ENCODE measurements at regions not wholly inside any gene's neighbourhood (a gene's known extent, or its start where the extent isn't known, plus 50 kb on each side); places are given as distances from the start of the nearest gene placed in this dataset.

DNA sequence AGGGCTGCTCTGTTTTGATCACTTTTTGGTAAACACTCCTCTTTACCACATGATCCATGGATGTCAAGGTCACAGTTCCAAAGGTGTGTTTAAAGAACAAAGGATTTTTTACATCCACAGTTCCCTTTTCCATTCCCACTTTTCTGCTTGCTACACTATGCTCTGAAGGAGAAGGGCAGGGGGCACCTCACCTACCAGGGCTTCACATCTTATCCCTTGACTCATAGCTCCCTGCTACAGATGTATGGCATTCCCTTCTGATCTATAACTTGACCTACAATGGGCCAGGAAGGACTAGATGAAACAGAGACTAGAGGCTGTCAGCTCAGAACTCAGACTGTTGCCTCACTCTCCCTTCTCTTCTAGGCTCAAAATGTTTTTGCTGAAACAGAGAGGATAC is 233.1 kb upstream of the RPS6KA3 start:
- Histone ChIP-seq H3K4me3 (ENCODE audit: low read depth, low read length) (no peak overlapping the region), H3K36me3 (ENCODE audit: control insufficient read depth, insufficient read depth, low read length) (no peaks in the 10 kb centered on the region), H3K27me3 (ENCODE audit: control insufficient read depth, insufficient read depth, low read length) (no peaks in the 10 kb centered on the region)
- DNase-seq (ENCODE audit: low read depth) = no peak
- TF ChIP-seq, protein P1, sequence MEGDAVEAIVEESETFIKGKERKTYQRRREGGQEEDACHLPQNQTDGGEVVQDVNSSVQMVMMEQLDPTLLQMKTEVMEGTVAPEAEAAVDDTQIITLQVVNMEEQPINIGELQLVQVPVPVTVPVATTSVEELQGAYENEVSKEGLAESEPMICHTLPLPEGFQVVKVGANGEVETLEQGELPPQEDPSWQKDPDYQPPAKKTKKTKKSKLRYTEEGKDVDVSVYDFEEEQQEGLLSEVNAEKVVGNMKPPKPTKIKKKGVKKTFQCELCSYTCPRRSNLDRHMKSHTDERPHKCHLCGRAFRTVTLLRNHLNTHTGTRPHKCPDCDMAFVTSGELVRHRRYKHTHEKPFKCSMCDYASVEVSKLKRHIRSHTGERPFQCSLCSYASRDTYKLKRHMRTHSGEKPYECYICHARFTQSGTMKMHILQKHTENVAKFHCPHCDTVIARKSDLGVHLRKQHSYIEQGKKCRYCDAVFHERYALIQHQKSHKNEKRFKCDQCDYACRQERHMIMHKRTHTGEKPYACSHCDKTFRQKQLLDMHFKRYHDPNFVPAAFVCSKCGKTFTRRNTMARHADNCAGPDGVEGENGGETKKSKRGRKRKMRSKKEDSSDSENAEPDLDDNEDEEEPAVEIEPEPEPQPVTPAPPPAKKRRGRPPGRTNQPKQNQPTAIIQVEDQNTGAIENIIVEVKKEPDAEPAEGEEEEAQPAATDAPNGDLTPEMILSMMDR (IDR thresholded peaks at IDR 0.05; ENCODE audit: insufficient read depth, low read length, poor library complexity, severe bottlenecking) = no peak

DNA sequence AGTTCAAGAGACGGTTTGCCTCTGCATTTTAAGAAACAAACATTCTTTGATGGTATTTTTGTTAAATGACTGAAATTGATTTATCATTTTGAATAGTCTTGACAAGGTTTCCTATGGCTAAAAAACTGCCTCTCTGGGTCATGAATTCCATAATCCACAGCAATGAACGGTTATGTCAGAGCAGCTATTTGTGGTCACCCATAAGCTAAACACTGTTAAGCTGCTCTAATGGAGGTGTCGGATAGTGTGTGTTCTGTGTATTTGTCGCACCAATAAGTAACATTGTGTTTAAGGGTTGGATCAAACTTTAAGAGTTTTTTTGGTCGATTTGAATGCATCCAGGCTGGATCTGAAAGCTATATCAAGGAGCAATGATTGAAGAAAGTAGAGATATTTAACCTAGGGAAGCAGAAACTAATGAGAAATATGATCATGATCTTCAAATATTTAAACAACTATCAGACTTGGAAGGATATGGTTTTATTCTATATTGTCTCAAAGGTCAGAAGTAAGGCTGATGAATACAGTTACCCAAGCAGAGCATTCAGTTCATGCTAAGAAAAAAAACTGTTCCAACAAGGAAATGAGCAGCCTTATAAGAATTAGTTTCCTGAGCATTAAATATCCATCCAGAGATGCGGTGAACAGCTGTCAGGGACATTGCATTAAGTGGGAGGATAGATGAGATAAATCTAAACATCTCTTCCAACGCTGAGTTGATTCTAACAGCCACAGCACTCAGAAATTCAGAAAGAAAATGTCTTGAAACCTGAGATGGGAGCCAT is 232.3 kb upstream of the RPS6KA3 start:
- Histone ChIP-seq H3K36me3 (ENCODE audit: control insufficient read depth, insufficient read depth, low read length) (no peaks in the 10 kb centered on the region), H3K27me3 (ENCODE audit: control insufficient read depth, insufficient read depth, low read length) (no peaks in the 10 kb centered on the region), H3K4me3 (ENCODE audit: low read depth, low read length) (no peak overlapping the region)
- TF ChIP-seq, protein P1 (IDR thresholded peaks at IDR 0.05; ENCODE audit: insufficient read depth, low read length, poor library complexity, severe bottlenecking) = no peak
- DNase-seq (ENCODE audit: low read depth) = no peak

DNA sequence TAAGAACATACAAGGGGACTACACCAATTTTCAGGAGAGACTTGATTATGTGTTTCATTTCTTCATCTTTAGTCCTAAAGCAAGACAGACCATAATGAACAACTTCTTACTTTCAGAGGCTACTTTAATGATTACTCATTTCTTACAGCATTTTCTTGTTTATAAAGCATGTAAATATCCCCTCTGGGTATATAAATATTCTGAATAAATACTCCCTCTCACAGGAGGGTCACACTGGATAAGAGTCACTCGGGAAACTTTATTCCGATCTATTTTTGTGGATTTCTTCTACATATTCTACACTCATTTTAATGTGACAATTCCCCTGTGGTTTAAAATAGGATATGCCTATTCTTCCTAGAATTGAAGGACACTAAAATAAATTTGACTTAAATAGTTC is 228.9 kb upstream of the RPS6KA3 start:
- H3K36me3 ChIP-seq (ENCODE audit: control insufficient read depth, insufficient read depth, low read length) = no peaks in the 10 kb centered on the region
- DNase-seq (ENCODE audit: low read depth) = no peak
- H3K27me3 ChIP-seq (ENCODE audit: control insufficient read depth, insufficient read depth, low read length) = no peaks in the 10 kb centered on the region
- TF ChIP-seq, protein P1 (IDR thresholded peaks at IDR 0.05; ENCODE audit: insufficient read depth, low read length, poor library complexity, severe bottlenecking) = no peak
- no peak overlapping the region for H3K4me3 ChIP-seq (ENCODE audit: low read depth, low read length)

DNA sequence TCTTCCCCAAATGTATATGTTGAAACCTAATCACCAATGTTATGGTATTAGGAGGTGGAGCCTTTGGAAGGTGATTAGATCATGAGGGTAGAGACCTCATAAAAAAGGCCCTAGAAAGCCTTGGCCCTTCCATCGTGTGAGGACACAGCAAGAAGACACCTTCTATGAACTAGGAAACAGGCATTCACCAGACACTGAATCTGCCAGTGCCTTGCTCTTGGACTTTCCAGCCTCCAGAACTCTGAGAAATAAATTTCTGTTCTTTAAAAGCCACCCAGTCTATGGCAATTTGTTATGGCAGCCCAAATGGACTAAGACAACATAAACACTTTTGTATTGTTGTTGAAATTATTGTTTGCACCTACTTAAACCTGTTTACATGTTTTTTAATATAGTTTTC is 221.8 kb upstream of the RPS6KA3 start:
- Histone ChIP-seq H3K27me3 (ENCODE audit: control insufficient read depth, insufficient read depth, low read length) (no peaks in the 10 kb centered on the region), H3K4me3 (ENCODE audit: low read depth, low read length) (no peak overlapping the region), H3K36me3 (ENCODE audit: control insufficient read depth, insufficient read depth, low read length) (no peaks in the 10 kb centered on the region)
- no peak for DNase-seq (ENCODE audit: low read depth)
- TF ChIP-seq, protein P1 (IDR thresholded peaks at IDR 0.05; ENCODE audit: insufficient read depth, low read length, poor library complexity, severe bottlenecking) = no peak

DNA sequence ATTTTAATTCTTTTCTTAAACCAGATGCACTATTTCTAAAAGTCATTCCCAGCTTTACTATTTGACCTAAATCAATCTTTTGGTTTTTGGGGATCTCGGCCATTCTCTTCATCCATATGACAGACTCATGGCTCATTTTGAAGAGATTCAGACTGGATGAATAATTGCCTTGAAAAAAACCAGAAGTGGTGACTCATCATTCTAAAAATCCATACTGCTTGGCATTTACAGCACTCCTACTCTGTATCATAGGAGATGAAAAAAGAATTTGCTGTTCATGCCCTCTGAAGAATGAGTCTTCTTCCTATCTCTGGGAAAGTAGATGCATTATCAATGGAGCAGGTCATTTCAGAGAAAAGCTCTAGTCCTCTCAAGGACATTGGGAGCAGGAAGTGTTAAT is 220.5 kb upstream of the RPS6KA3 start:
- no peaks in the 10 kb centered on the region for H3K36me3 ChIP-seq (ENCODE audit: control insufficient read depth, insufficient read depth, low read length)
- DNase-seq (ENCODE audit: low read depth) = no peak
- TF ChIP-seq, protein P1 (IDR thresholded peaks at IDR 0.05; ENCODE audit: insufficient read depth, low read length, poor library complexity, severe bottlenecking) = no peak
- no peak overlapping the region for H3K4me3 ChIP-seq (ENCODE audit: low read depth, low read length)
- H3K27me3 ChIP-seq (ENCODE audit: control insufficient read depth, insufficient read depth, low read length) = no peaks in the 10 kb centered on the region

DNA sequence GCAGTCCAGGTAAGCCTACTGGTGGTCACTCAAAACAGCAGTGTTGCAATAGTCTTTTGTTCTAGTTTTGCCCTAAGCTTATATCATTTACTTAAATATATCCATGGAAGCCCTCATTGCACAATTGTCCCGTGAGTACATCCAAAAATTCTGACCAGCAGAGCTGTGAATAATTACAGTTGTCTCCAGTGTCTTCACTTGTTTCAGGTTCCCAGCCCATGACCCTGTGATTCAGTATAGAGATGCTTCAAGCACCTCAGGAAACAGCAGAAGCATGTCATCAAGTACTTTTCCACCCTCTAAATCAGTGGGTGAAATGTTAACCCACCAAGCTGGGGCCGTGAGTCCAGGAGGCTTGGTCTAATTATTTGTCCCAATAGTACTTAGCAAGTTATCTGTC is 214.9 kb upstream of the RPS6KA3 start:
- H3K36me3 ChIP-seq (ENCODE audit: control insufficient read depth, insufficient read depth, low read length) = no peaks in the 10 kb centered on the region
- no peak for DNase-seq (ENCODE audit: low read depth)
- TF ChIP-seq, protein P1 (IDR thresholded peaks at IDR 0.05; ENCODE audit: insufficient read depth, low read length, poor library complexity, severe bottlenecking) = no peak
- H3K27me3 ChIP-seq (ENCODE audit: control insufficient read depth, insufficient read depth, low read length) = no peaks in the 10 kb centered on the region
- no peak overlapping the region for H3K4me3 ChIP-seq (ENCODE audit: low read depth, low read length)

Data from kidney epithelial cell (primary cell).